ENCODE measurements at regions not wholly inside any gene's neighbourhood (a gene's known extent, or its start where the extent isn't known, plus 50 kb on each side); places are given as distances from the start of the nearest gene placed in this dataset.

- TF ChIP-seq EZH2phosphoT487 (IDR thresholded peaks at IDR 0.05; ENCODE audit: borderline replicate concordance) (no peak), CTCF (conservative IDR thresholded peaks at IDR 0.05; ENCODE audit: low read length) (no peak)
Observed at GRCh38 chr3:77898621-77899020, 858.7 kb downstream of the ROBO2 start.
